Right lobe of liver (tissue), 4 donors: ENCODE measurements at regions not wholly inside any gene's neighbourhood (a gene's known extent, or its start where the extent isn't known, plus 50 kb on each side); places are given as distances from the start of the nearest gene placed in this dataset.

Experiments
- CTCF ChIP-seq, 4 donors: fragments of 200-600 bp in 3 of 4; fragments of 450-650 bp in 1 of 4; IDR thresholded peaks; one replicate each; pipeline versions ENCODE4 v1.5.1 to v1.8.0; 2016 to 2022; ENCODE audit warnings: antibody characterized with exemption in 4 of 4, mild to moderate bottlenecking in 2 of 4
- POLR2A ChIP-seq: fragments of 450-650 bp; IDR thresholded peaks from one replicate; pipeline ENCODE4 v1.6.1; 2017; ENCODE audit warnings: antibody characterized with exemption, mild to moderate bottlenecking
- donor health status: DM: no; HTN: no; CAD: no.
- donor health status: DM: no; HTN: no; CAD: no.
- donor health status: DM: no; HTN: yes; CAD: no.

- TF ChIP-seq CTCF (IDR thresholded peaks at IDR 0.05) (no peak), POLR2A (no peak)
Measured at GRCh38 chr4:126071346-126072333, 756.9 kb downstream of the FAT4 start.
